Epithelial cell of esophagus (primary cell): ENCODE measurements at regions not wholly inside any gene's neighbourhood (a gene's known extent, or its start where the extent isn't known, plus 50 kb on each side); places are given as distances from the start of the nearest gene placed in this dataset.
A peak's percentile ranks its signal among the peaks of the same experiment; 100 is the strongest.

Experiments
- DNase-seq: peaks from one replicate; pipeline ENCODE4 v3.0.0; 2010; ENCODE audit warnings: low read depth
- H3K4me3 ChIP-seq: 2 replicates; pipeline ENCODE4 v1.5.1; 2011; ENCODE audit warnings: mild to moderate bottlenecking, low read length, control low read depth
- CTCF ChIP-seq: IDR thresholded peaks from 2 replicates; pipeline ENCODE4 v1.5.1; 2011; ENCODE audit warnings: low read depth, mild to moderate bottlenecking, low read length, control low read depth, inconsistent platforms; ENCODE audit not compliant: insufficient read depth; ENCODE audit errors: missing control alignments

- no peak for DNase-seq
- no peak for TF ChIP-seq CTCF
- H3K4me3 ChIP-seq = no peak overlapping the region
These were observed 610.5 kb downstream of the UTRN start for GRCh38 chr6:144895313-144896278.

GRCh38 chr6:144896289-144896688 is 611.2 kb downstream of the UTRN start:
- no peak for DNase-seq
- TF ChIP-seq CTCF = no peak
- no peak overlapping the region for H3K4me3 ChIP-seq

GRCh38 chr6:144896871-144897270 is 611.7 kb downstream of the UTRN start:
- H3K4me3 ChIP-seq = no peak overlapping the region
- TF ChIP-seq CTCF = no peak
- DNase-seq = no peak

GRCh38 chr6:144897441-144897921 is 612.3 kb downstream of the UTRN start:
- H3K4me3 ChIP-seq = no peak overlapping the region
- no peak for TF ChIP-seq CTCF
- peak; percentile 81 for DNase-seq

GRCh38 chr6:144898052-144898689 is 613.0 kb downstream of the UTRN start:
- no peak for TF ChIP-seq CTCF
- no peak overlapping the region for H3K4me3 ChIP-seq
- DNase-seq = peak; percentile 70

GRCh38 chr6:144898741-144899140 is 613.6 kb downstream of the UTRN start:
- no peak for DNase-seq
- no peak overlapping the region for H3K4me3 ChIP-seq
- no peak for TF ChIP-seq CTCF
